OCI-LY7 (cell line): ENCODE measurements at regions not wholly inside any gene's neighbourhood (a gene's known extent, or its start where the extent isn't known, plus 50 kb on each side); places are given as distances from the start of the nearest gene placed in this dataset.

Experiments used
- BruUV-seq: library from RNA; stranded (reverse); fragments of 400-500 nt; replicated peaks from 2 replicates; lab custom pipeline; 2021; lab: Mats Ljungman, UMichigan
- CTCF ChIA-PET: fragments of 300-600 bp; sonication (Branson Sonifier 250); formaldehyde crosslinking; loops from one replicate; lab custom pipeline; 2022; ENCODE audit warnings: antibody characterized with exemption; ENCODE audit not compliant: unreplicated experiment; lab: Charles Lee
- POLR2A ChIA-PET: fragments of 300-600 bp; sonication (Branson Sonifier 250); formaldehyde crosslinking; loops from one replicate; lab custom pipeline; 2022; ENCODE audit warnings: antibody characterized with exemption; lab: Charles Lee
- DNase-seq: peaks from one replicate; pipeline ENCODE4 v3.0.0-alpha.2; 2015; ENCODE audit warnings: low spot score
- H2AFZ ChIP-seq: fragments of 200-600 bp; sonication (generic), shearing (Covaris generic); 2 replicates; pipeline ENCODE4 v1.6.1; 2014; ENCODE audit warnings: mild to moderate bottlenecking, antibody characterized with exemption, low read length, moderate library complexity
- H3K27ac ChIP-seq: fragments of 200-600 bp; sonication (generic); 2 replicates; pipeline ENCODE4 v1.5.1; 2014; ENCODE audit warnings: mixed run types, low read depth, mild to moderate bottlenecking, moderate library complexity, low read length, inconsistent platforms; ENCODE audit not compliant: poor library complexity, severe bottlenecking
- H3K36me3 ChIP-seq: fragments of 200-600 bp; sonication (generic); 2 replicates; pipeline ENCODE4 v1.6.1; 2014; ENCODE audit warnings: mild to moderate bottlenecking, antibody characterized with exemption, low read length, moderate library complexity, mixed read lengths; ENCODE audit not compliant: insufficient read depth
- H3K4me1 ChIP-seq: fragments of 200-600 bp; sonication (generic); 2 replicates; pipeline ENCODE4 v1.5.1; 2014; ENCODE audit warnings: mild to moderate bottlenecking, low read length; ENCODE audit not compliant: insufficient read depth, poor library complexity, severe bottlenecking
- H3K4me2 ChIP-seq: fragments of 200-600 bp; sonication (generic); 2 replicates; pipeline ENCODE4 v1.6.1; 2014; ENCODE audit warnings: mild to moderate bottlenecking, low read length
- H3K4me3 ChIP-seq: fragments of 200-600 bp; sonication (generic); 2 replicates; pipeline ENCODE4 v1.5.1; 2014; ENCODE audit warnings: mild to moderate bottlenecking, low read depth, low read length; ENCODE audit not compliant: poor library complexity, severe bottlenecking
- H3K79me2 ChIP-seq: fragments of 200-600 bp; sonication (generic); 2 replicates; pipeline ENCODE4 v1.6.1; 2016; ENCODE audit warnings: low read depth, mild to moderate bottlenecking, low read length, moderate library complexity, mixed read lengths; ENCODE audit not compliant: insufficient read depth
- H3K9me2 ChIP-seq: fragments of 200-600 bp; sonication (generic); 2 replicates; pipeline ENCODE4 v1.6.1; 2016; ENCODE audit warnings: mild to moderate bottlenecking, low read length, mixed read lengths; ENCODE audit not compliant: insufficient read depth
- H3K9me3 ChIP-seq: fragments of 200-600 bp; sonication (generic); 2 replicates; pipeline ENCODE4 v1.6.1; 2014; ENCODE audit warnings: mild to moderate bottlenecking, mixed run types, low read length, mixed read lengths
- H4K20me1 ChIP-seq: fragments of 200-600 bp; sonication (generic); 2 replicates; pipeline ENCODE4 v1.6.1; 2014; ENCODE audit warnings: mild to moderate bottlenecking, antibody characterized with exemption, low read length, moderate library complexity, mixed read lengths; ENCODE audit not compliant: insufficient read depth
- CTCF ChIP-seq: fragments of 200-600 bp; sonication (generic); conservative IDR thresholded peaks from 2 replicates; pipeline ENCODE4 v1.5.1; 2014; ENCODE audit warnings: mild to moderate bottlenecking, antibody characterized with exemption, low read length, moderate library complexity, mixed read lengths
- EZH2phosphoT487 ChIP-seq: fragments of 200-600 bp; sonication (generic); IDR thresholded peaks from 2 replicates; pipeline ENCODE4 v1.6.1; 2018; ENCODE audit warnings: low read depth, borderline replicate concordance, mild to moderate bottlenecking, mixed run types, antibody characterized with exemption, low read length, moderate library complexity, mixed read lengths
- intact Hi-C: fragments of 100-400 bp; cut with micrococcal nuclease; formaldehyde crosslinking; loops from one replicate; pipeline ENCODE4 v1.10.0; 2022; ENCODE audit not compliant: unreplicated experiment

DNA sequence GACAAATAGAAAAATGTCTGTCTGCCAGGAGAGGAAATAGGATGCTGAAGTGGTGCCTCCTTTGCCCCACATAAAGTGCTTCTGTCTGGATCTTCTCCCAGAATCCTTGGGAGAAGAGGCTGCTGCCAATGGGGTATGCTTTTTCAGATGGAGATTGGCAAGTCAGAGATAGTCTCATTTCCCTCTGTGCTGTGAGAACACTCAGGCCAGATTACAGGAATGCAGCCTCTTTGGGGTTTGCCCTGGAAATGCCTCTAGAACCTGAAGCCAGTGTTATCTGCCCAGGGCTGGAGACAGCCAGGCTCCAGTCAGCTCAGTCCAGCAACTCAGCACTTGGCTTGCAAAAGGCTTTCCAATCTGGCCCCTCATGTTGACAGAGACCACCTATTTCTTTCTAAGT lies 119.1 kb upstream of the PHYHIPL start:
- Histone ChIP-seq H3K9me2 (no peaks in the 10 kb centered on the region), H3K9me3 (no peaks in the 10 kb centered on the region), H4K20me1 (no peaks in the 10 kb centered on the region), H3K4me3 (no peak overlapping the region), H3K79me2 (no peaks in the 10 kb centered on the region), H3K4me2 (no peak overlapping the region), H3K36me3 (no peaks in the 10 kb centered on the region), H3K4me1 (no peaks in the 10 kb centered on the region), H2AFZ (no peak overlapping the region), H3K27ac (no peak overlapping the region)
- DNase-seq: no peak
- TF ChIP-seq CTCF (no peak), EZH2phosphoT487 (no peak)
- POLR2A ChIA-PET: no interaction called here
- intact Hi-C loops: no loop called here
- BruUV-seq: no TSS peak
- CTCF ChIA-PET: no interaction called here

DNA sequence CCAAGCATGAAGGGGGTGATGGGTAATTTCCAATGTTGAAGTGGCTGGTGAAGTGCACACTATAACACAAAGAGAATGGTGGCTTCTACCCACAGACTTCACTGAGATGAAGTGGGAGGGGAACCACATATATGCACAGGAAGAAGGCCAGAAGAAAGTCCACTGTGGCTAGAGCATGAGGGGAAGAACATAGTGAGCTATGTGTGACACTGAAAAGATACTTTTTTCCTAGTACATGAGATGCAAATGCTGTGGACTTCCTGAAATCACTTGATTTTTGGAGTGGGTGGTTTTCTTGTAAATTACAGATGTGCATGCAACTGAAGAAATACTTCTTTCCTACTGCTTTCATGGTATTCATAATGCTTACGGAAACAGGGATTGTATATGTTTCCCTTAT lies 115.6 kb upstream of the PHYHIPL start:
- Histone ChIP-seq H2AFZ (no peak overlapping the region), H3K27ac (no peak overlapping the region), H4K20me1 (no peaks in the 10 kb centered on the region), H3K9me2 (no peaks in the 10 kb centered on the region), H3K79me2 (no peaks in the 10 kb centered on the region), H3K4me2 (no peak overlapping the region), H3K4me1 (no peaks in the 10 kb centered on the region), H3K9me3 (no peaks in the 10 kb centered on the region), H3K4me3 (no peak overlapping the region), H3K36me3 (no peaks in the 10 kb centered on the region)
- intact Hi-C loops: no loop called here
- no peak for DNase-seq
- ChIA-PET CTCF (no interaction called here), POLR2A (interaction anchor here (0.7 kb wide), 1 partner anchor 546 kb away, joined by 4 read pairs; no protein-coding TSS in a partner anchor)
- no peak for TF ChIP-seq CTCF
- TF ChIP-seq EZH2phosphoT487: no peak
- no TSS peak for BruUV-seq

DNA sequence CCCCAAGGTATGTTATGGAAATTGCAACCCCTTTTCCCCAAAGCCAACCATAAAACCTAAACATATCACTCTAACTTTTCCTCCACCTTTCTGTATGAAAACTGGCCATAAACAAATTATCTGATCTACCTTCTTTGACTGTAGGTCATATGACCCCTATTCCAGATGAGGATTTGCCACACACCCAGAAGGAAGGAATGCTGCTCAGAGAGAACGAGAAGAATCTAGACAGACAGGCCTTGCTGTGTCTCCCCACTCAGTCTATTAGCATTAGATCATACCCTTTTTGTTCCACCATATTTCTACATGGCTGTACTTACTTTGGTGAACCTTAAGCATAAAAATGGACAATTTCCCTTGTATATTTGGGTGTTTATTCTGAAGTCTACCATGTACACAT lies 113.0 kb upstream of the PHYHIPL start:
- no peaks in the 10 kb centered on the region for H3K9me3 ChIP-seq
- DNase-seq: no peak
- no peak overlapping the region for H3K27ac ChIP-seq
- TF ChIP-seq EZH2phosphoT487: no peak
- no peak for TF ChIP-seq CTCF
- no TSS peak for BruUV-seq
- H3K9me2 ChIP-seq: no peaks in the 10 kb centered on the region
- no peak overlapping the region for H3K4me3 ChIP-seq
- intact Hi-C loops: no loop called here
- no peak overlapping the region for H2AFZ ChIP-seq
- no peaks in the 10 kb centered on the region for H4K20me1 ChIP-seq
- POLR2A ChIA-PET: no interaction called here
- H3K36me3 ChIP-seq: no peaks in the 10 kb centered on the region
- no peak overlapping the region for H3K4me2 ChIP-seq
- no peaks in the 10 kb centered on the region for H3K4me1 ChIP-seq
- H3K79me2 ChIP-seq: no peaks in the 10 kb centered on the region
- CTCF ChIA-PET: no interaction called here
